GM18873 (cell line): ENCODE measurements at regions not wholly inside any gene's neighbourhood (a gene's known extent, or its start where the extent isn't known, plus 50 kb on each side); places are given as distances from the start of the nearest gene placed in this dataset.

ENCODE experiments used
- ATAC-seq: cut with Tn5 transposase; IDR thresholded peaks from one replicate; pipeline ENCODE4 v1.9.1; 2021; ENCODE audit warnings: mild to moderate bottlenecking, moderate library complexity, moderate number of reproducible peaks; ENCODE audit not compliant: unreplicated experiment, low FRiP score

- no peak for ATAC-seq
These were observed 109.1 kb upstream of the MDFIC2 start for GRCh38 chr3:70421506-70421905.

DNA sequence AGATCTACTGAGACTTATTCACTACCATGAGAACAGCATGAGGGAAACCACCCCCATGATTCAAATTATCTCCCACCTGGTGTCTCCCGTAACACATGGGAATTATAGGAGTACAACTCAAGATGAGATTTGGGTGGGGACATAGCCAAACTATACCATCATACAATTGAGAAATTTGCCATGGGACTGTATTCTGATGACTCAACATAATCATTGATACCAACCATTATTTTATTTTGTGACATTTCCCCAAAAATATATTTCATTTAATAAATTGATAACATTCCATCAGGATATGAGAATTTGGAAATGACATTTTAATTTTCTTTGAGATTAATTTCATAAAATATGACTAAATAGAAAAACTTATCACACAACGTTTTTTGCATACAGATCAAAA, 96.6 kb upstream of the MDFIC2 start:
- ATAC-seq = no peak

DNA sequence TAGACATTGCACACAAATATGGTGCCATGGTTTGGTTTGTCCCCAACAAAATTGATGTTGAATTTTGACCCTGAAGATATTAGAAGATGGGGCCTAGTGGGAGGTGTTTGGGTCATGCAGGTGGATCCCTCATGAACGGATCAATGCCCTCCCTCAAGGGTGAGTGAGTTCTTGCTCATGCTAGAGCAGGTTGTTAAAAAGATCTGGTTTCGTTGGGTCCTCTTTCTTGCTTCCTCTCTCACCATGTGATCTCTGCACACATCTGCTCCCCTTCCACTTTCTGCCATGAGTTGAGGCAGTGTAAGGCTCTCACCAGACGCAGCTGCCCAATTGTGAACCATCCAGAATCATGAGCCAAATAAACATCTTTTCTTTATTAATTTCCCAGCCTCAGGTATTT, 87.8 kb upstream of the MDFIC2 start:
- ATAC-seq = no peak

GRCh38 chr3:70393881-70394612, 81.6 kb upstream of the MDFIC2 start:
- ATAC-seq = no peak

DNA sequence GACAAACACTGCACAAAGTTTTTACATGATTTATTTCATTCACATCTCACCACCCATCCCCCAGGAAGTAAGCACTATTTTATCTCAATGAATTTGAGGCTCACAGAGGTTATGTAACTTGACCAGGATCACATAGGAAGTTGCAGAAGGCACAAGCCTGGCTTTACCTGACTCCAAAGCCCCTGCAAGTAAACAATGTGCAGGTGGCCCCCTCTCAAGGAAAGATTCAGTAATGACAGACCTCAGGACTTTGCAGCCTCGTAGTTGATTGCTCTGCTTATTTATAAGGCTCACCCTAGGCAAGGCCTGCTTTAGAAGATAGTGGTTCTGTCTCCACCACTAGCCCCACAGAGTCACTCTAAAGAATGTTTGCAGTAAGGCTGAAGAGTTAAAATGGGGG, 79.8 kb upstream of the MDFIC2 start:
- no peak for ATAC-seq

- ATAC-seq = no peak
These were observed 75.5 kb upstream of the MDFIC2 start for GRCh38 chr3:70387889-70388288.

GRCh38 chr3:70386846-70387245, 74.4 kb upstream of the MDFIC2 start:
- no peak for ATAC-seq

DNA sequence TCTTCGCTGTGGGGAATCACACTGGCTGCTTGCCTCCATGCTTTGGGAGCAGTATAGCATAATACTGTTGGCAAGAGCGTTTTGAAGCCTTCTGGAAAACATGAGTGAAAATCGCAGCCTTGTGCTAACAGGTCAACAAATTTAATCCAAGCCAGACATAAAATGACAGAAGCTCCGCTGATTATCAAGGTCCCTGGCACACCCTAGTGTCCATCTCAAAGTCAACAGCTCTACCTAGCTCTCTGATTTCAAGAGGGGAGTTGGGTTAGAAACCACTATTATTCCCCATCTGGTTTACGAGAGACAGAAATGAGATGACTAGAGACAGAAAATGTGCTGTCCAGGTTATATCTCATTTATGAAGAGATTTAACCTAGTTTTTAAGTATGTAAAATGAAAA, 73.6 kb upstream of the MDFIC2 start:
- no peak for ATAC-seq

DNA sequence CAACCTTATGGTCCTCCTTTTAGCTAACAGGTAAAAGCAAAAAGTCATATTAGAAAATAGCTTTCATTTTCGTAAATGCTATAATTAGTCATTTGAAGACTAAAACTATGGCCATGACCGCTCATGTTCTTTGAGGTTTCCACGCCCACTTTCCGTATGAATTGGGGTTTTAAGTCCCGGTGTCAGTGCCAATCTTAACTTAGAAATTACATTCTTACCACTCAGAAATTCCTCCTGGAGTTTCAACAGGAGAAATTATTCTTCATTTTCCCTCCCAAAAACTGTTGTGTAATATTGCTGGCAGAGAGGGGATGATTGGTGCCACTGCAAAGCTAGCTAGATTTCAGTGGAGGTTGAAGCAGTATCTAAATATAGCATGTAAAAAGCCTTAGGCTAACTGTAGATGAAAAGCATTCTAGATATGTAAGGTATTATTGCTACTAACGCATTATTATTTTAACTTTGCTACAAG, 71.0 kb upstream of the MDFIC2 start:
- ATAC-seq = peak; percentile 95

DNA sequence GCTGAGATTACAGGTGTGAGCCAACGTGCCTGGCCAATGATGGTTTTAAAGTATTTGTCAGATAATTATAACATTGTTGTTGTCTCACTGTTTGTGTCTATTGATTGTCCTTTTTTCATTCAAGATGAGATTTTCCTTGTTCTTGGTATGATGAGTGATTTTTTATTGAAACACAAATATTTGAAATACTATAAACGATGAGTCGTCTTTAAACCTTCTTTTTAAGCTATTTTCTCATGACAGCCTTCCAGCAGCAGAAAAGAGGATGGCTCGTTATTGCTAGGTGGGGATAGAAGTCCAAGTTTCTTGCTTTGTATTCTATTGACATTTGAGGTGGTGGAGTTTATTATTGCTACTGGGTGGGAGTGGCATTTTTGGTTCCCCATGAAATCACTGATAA, 61.7 kb upstream of the MDFIC2 start:
- ATAC-seq = no peak
